CD4-positive, alpha-beta T cell (primary cell): ENCODE measurements at regions not wholly inside any gene's neighbourhood (a gene's known extent, or its start where the extent isn't known, plus 50 kb on each side); places are given as distances from the start of the nearest gene placed in this dataset.

Experiments used
- ATAC-seq: fragments of 200-7000 bp; cut with Tn5 transposase; one replicate; pipeline ENCODE4 v1.10.0; 2022; ENCODE audit warnings: mild to moderate bottlenecking; ENCODE audit not compliant: poor library complexity
- CTCF ChIA-PET: fragments of 350-600 bp; sonication (Branson Sonifier 250); formaldehyde crosslinking; loops from one replicate; lab custom pipeline; 2021; ENCODE audit warnings: antibody characterized with exemption, inconsistent platforms; lab: Charles Lee
- POLR2A ChIA-PET: fragments of 350-600 bp; sonication (Branson Sonifier 250); formaldehyde crosslinking; loops from one replicate; lab custom pipeline; 2021; ENCODE audit warnings: antibody characterized with exemption, inconsistent platforms; lab: Charles Lee
- DNase-seq, 14 experiments: peaks; one replicate each; pipeline ENCODE4 v3.0.0-alpha.2; 2013 to 2020; ENCODE audit warnings: mixed read lengths in 2 of 14
- H3K27ac ChIP-seq, 2 donors: one replicate each; pipeline versions ENCODE4 v1.5.1 to v1.7.0; 2013; ENCODE audit warnings: low read length in 2 of 2, low read depth in 1 of 2, mild to moderate bottlenecking in 1 of 2
- H3K27me3 ChIP-seq, 2 experiments: 1 replicate in 1 of 2; 2 replicates in 1 of 2; pipeline versions ENCODE4 v1.6.1 to v1.7.0; 2013; ENCODE audit warnings: low read length in 2 of 2, control low read depth in 1 of 2, mild to moderate bottlenecking in 1 of 2, moderate library complexity in 1 of 2; ENCODE audit not compliant: insufficient read depth in 2 of 2, control insufficient read depth in 1 of 2
- H3K36me3 ChIP-seq: one replicate; pipeline ENCODE4 v1.6.1; 2013; ENCODE audit warnings: low read length, control low read depth; ENCODE audit not compliant: insufficient read depth
- H3K4me1 ChIP-seq: one replicate; pipeline ENCODE4 v1.6.1; 2013; ENCODE audit warnings: low read length, control low read depth; ENCODE audit not compliant: insufficient read depth
- H3K4me3 ChIP-seq: one replicate; pipeline ENCODE4 v1.5.1; 2013; ENCODE audit warnings: mild to moderate bottlenecking, low read length, moderate library complexity
- H3K9me3 ChIP-seq, 2 experiments: 1 replicate in 1 of 2; 2 replicates in 1 of 2; pipeline versions ENCODE4 v1.6.1 to v1.7.0; 2013; ENCODE audit warnings: low read length in 2 of 2, mild to moderate bottlenecking in 2 of 2, control low read depth in 1 of 2, moderate library complexity in 1 of 2; ENCODE audit not compliant: control insufficient read depth in 1 of 2, insufficient read depth in 1 of 2
- H3K27ac Mint-ChIP-seq: one replicate; pipeline ENCODE4 v1.8.0; 2020; ENCODE audit warnings: mixed read lengths
- H3K27me3 Mint-ChIP-seq: one replicate; pipeline ENCODE4 v1.8.0; 2021; ENCODE audit warnings: mixed read lengths
- H3K36me3 Mint-ChIP-seq: one replicate; pipeline ENCODE4 v1.8.0; 2021; ENCODE audit warnings: low read depth, mixed read lengths
- H3K4me1 Mint-ChIP-seq: one replicate; pipeline ENCODE4 v1.8.0; 2021; ENCODE audit warnings: low read depth, mixed read lengths
- H3K4me3 Mint-ChIP-seq: one replicate; pipeline ENCODE4 v1.8.0; 2020; ENCODE audit warnings: mild to moderate bottlenecking, mixed read lengths
- H3K9me3 Mint-ChIP-seq: one replicate; pipeline ENCODE4 v1.8.0; 2020; ENCODE audit warnings: mixed read lengths
- CTCF ChIP-seq: fragments of 200-600 bp; IDR thresholded peaks from one replicate; pipeline ENCODE4 v1.8.0; 2022; ENCODE audit warnings: antibody characterized with exemption, mild to moderate bottlenecking
- intact Hi-C, 2 experiments: fragments of 100-400 bp; cut with DNase I in 1 of 2; cut with micrococcal nuclease in 1 of 2; formaldehyde crosslinking; loops; one replicate each; pipeline versions ENCODE4 v1.15.1 to v1.9.0; 2023 to 2025; cut with DNase I, micrococcal nuclease

- Histone ChIP-seq H3K36me3 (no peaks in the 10 kb centered on the region), H3K9me3 (peaks cover 0 to 1% of the 10 kb centered on the region in 2 experiments), H3K27ac (no peak overlapping the region), H3K4me3 (no peak overlapping the region), H3K27me3 (peaks cover 3 to 14% of the 10 kb centered on the region in 2 experiments), H3K4me1 (no peaks in the 10 kb centered on the region)
- TF ChIP-seq CTCF = no peak
- ATAC-seq (no peak), DNase-seq (no peak)
- Mint-ChIP-seq H3K9me3 (no peaks in the 10 kb centered on the region), H3K27ac (no peak overlapping the region), H3K4me1 (no peaks in the 10 kb centered on the region), H3K36me3 (no peaks in the 10 kb centered on the region), H3K4me3 (no peak overlapping the region), H3K27me3 (peaks cover 16% of the 10 kb centered on the region)
- ChIA-PET CTCF (no interaction called here), POLR2A (no interaction called here)
- intact Hi-C loops = no loop called here
These were observed 102.4 kb downstream of the ENGASE start for GRCh38 chr17:79176792-79177601.

- intact Hi-C loops = no loop called here
- H3K9me3 Mint-ChIP-seq = no peaks in the 10 kb centered on the region
- no peak overlapping the region for H3K4me3 Mint-ChIP-seq
- H3K36me3 ChIP-seq = no peaks in the 10 kb centered on the region
- H3K36me3 Mint-ChIP-seq = no peaks in the 10 kb centered on the region
- no peaks in the 10 kb centered on the region for H3K4me1 Mint-ChIP-seq
- no peaks in the 10 kb centered on the region for H3K27me3 ChIP-seq
- H3K27ac ChIP-seq = no peak overlapping the region
- no peaks in the 10 kb centered on the region for H3K4me1 ChIP-seq
- H3K27ac Mint-ChIP-seq = no peak overlapping the region
- H3K27me3 Mint-ChIP-seq = peaks cover 2% of the 10 kb centered on the region
- H3K4me3 ChIP-seq = no peak overlapping the region
- POLR2A ChIA-PET = no interaction called here
- CTCF ChIA-PET = no interaction called here
- ATAC-seq (no peak), DNase-seq (no peak)
- no peak for TF ChIP-seq CTCF
- H3K9me3 ChIP-seq = no peaks in the 10 kb centered on the region
These were observed 100.6 kb downstream of the ENGASE start for GRCh38 chr17:79174905-79175856.

- Histone ChIP-seq H3K27ac (no peak overlapping the region), H3K9me3 (no peaks in the 10 kb centered on the region), H3K4me1 (no peaks in the 10 kb centered on the region), H3K36me3 (no peaks in the 10 kb centered on the region), H3K4me3 (no peak overlapping the region), H3K27me3 (no peaks in the 10 kb centered on the region)
- DNase-seq (no peak), ATAC-seq (no peak)
- intact Hi-C loops = no loop called here
- H3K4me1 Mint-ChIP-seq = no peaks in the 10 kb centered on the region
- CTCF ChIA-PET = no interaction called here
- TF ChIP-seq CTCF = no peak
- no peak overlapping the region for H3K4me3 Mint-ChIP-seq
- H3K27me3 Mint-ChIP-seq = no peaks in the 10 kb centered on the region
- H3K27ac Mint-ChIP-seq = no peak overlapping the region
- POLR2A ChIA-PET = no interaction called here
- no peaks in the 10 kb centered on the region for H3K36me3 Mint-ChIP-seq
- H3K9me3 Mint-ChIP-seq = no peaks in the 10 kb centered on the region
These were observed 99.7 kb downstream of the ENGASE start for GRCh38 chr17:79174193-79174765.
